ENCODE measurements at regions not wholly inside any gene's neighbourhood (a gene's known extent, or its start where the extent isn't known, plus 50 kb on each side); places are given as distances from the start of the nearest gene placed in this dataset.

GRCh38 chr5:88483964-88484672, 215.5 kb upstream of the TMEM161B start:
- DNase-seq, result no peak

- no peak for DNase-seq
Observed at GRCh38 chr5:88480801-88481499, 212.3 kb upstream of the TMEM161B start.

- no peak for DNase-seq
Observed at GRCh38 chr5:88480245-88480644, 211.6 kb upstream of the TMEM161B start.

- no peak for DNase-seq
Observed at GRCh38 chr5:88474574-88474973, 205.9 kb upstream of the TMEM161B start.

- no peak for DNase-seq
Observed at GRCh38 chr5:88470745-88471144, 202.1 kb upstream of the TMEM161B start.

GRCh38 chr5:88459971-88460370, 191.3 kb upstream of the TMEM161B start:
- DNase-seq, result no peak

- DNase-seq, result no peak
Observed at GRCh38 chr5:88452820-88453219, 184.2 kb upstream of the TMEM161B start.

- DNase-seq, result no peak
Observed at GRCh38 chr5:88450239-88450638, 181.6 kb upstream of the TMEM161B start.

GRCh38 chr5:88438006-88438405, 169.4 kb upstream of the TMEM161B start:
- DNase-seq, result peak; percentile 40

- no peak for DNase-seq
Observed at GRCh38 chr5:88436290-88436689, 167.6 kb upstream of the TMEM161B start.

GRCh38 chr5:88428633-88429032, 160.0 kb upstream of the TMEM161B start:
- no peak for DNase-seq

- no peak for DNase-seq
Observed at GRCh38 chr5:88426441-88426840, 157.8 kb upstream of the TMEM161B start.

- no peak for DNase-seq
Observed at GRCh38 chr5:88425124-88425523, 156.5 kb upstream of the TMEM161B start.

GRCh38 chr5:88419931-88420330, 151.3 kb upstream of the TMEM161B start:
- DNase-seq, result no peak

GRCh38 chr5:88407341-88407740, 138.7 kb upstream of the TMEM161B start:
- no peak for DNase-seq

GRCh38 chr5:88405783-88406182, 137.1 kb upstream of the TMEM161B start:
- no peak for DNase-seq

- DNase-seq, result no peak
Observed at GRCh38 chr5:88404405-88404804, 135.8 kb upstream of the TMEM161B start.

GRCh38 chr5:88401686-88402085, 133.0 kb upstream of the TMEM161B start:
- DNase-seq, result no peak

GRCh38 chr5:88401228-88401627, 132.6 kb upstream of the TMEM161B start:
- no peak for DNase-seq

- no peak for DNase-seq
Observed at GRCh38 chr5:88399561-88399960, 130.9 kb upstream of the TMEM161B start.

GRCh38 chr5:88398316-88398715, 129.7 kb upstream of the TMEM161B start:
- no peak for DNase-seq

GRCh38 chr5:88396751-88397281, 128.2 kb upstream of the TMEM161B start:
- no peak for DNase-seq

GRCh38 chr5:88396000-88396535, 127.4 kb upstream of the TMEM161B start:
- no peak for DNase-seq

GRCh38 chr5:88395264-88395663, 126.6 kb upstream of the TMEM161B start:
- DNase-seq, result no peak

Data from T1000 (cell line).